Adipocyte (in vitro differentiated cells): ENCODE measurements at regions not wholly inside any gene's neighbourhood (a gene's known extent, or its start where the extent isn't known, plus 50 kb on each side); places are given as distances from the start of the nearest gene placed in this dataset.
A peak's percentile ranks its signal among the peaks of the same experiment; 100 is the strongest.

Experiments
- DNase-seq: peaks from one replicate; pipeline ENCODE4 v3.0.0-alpha.2; 2015; ENCODE audit warnings: low read depth
- H3K27me3 ChIP-seq: replicated peaks from 2 replicates; pipeline ENCODE4 v1.7.0; 2013; ENCODE audit warnings: mild to moderate bottlenecking, low read length, moderate library complexity; ENCODE audit not compliant: control insufficient read depth, insufficient read depth
- H3K36me3 ChIP-seq: 2 replicates; pipeline ENCODE4 v1.7.0; 2013; ENCODE audit warnings: low read length, mild to moderate bottlenecking, moderate library complexity; ENCODE audit not compliant: control insufficient read depth, insufficient read depth, severe bottlenecking
- H3K4me1 ChIP-seq: 2 replicates; pipeline ENCODE4 v1.7.0; 2013; ENCODE audit warnings: mild to moderate bottlenecking, low read length, moderate library complexity; ENCODE audit not compliant: control insufficient read depth, insufficient read depth
- H3K4me3 ChIP-seq: 2 replicates; pipeline ENCODE4 v1.7.0; 2013; ENCODE audit warnings: mild to moderate bottlenecking, low read length, moderate library complexity
- H3K9ac ChIP-seq: 2 replicates; pipeline ENCODE4 v1.7.0; 2013; ENCODE audit warnings: mild to moderate bottlenecking, low read length, moderate library complexity
- H3K9me3 ChIP-seq: 2 replicates; pipeline ENCODE4 v1.7.0; 2013; ENCODE audit warnings: mild to moderate bottlenecking, low read length, moderate library complexity; ENCODE audit not compliant: control insufficient read depth

DNA sequence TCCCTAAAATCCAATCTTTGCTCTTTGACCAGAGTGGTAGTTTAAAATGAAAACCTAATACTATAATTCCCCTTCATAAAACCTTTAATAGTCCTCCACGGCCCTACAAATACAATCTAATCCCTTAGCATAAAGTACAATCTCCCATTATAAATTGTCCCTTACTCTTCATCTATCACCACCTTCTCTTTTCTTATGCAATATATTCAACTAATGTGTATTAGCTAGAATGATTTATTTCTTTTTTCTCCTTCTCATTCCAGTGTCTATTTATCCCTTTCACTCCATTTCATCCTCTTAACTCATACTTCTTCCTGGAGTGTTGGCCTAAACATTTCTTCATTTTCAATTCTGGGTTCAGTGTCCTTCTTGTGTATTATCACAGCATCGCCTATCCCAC, 872.1 kb upstream of the PCDH20 start:
- Histone ChIP-seq H3K36me3 (no peaks in the 10 kb centered on the region), H3K4me1 (no peaks in the 10 kb centered on the region), H3K27me3 (no peaks in the 10 kb centered on the region), H3K9ac (no peak overlapping the region), H3K9me3 (no peaks in the 10 kb centered on the region), H3K4me3 (no peak overlapping the region)
- DNase-seq, result no peak

DNA sequence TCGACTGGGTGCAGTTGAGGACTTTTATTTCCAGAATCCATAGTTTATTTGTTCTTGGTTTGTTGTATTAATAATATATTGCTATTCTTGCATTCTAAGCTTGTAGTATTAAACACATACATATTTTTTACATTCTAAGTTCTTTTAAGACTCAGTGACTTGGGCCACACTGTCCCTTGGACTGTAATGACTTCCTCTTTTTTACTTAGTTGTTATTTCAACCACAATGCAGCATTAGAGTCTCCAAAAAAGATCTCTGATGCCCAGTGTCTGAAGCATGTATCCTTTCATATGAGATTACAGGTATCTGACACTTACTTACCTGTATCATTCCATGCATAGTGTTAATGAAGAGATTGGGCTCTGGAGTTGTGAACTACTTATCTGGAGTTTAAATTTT, 864.9 kb upstream of the PCDH20 start:
- Histone ChIP-seq H3K4me1 (no peaks in the 10 kb centered on the region), H3K36me3 (no peaks in the 10 kb centered on the region), H3K9ac (no peak overlapping the region), H3K27me3 (no peaks in the 10 kb centered on the region), H3K9me3 (no peaks in the 10 kb centered on the region), H3K4me3 (no peak overlapping the region)
- DNase-seq, result no peak

DNA sequence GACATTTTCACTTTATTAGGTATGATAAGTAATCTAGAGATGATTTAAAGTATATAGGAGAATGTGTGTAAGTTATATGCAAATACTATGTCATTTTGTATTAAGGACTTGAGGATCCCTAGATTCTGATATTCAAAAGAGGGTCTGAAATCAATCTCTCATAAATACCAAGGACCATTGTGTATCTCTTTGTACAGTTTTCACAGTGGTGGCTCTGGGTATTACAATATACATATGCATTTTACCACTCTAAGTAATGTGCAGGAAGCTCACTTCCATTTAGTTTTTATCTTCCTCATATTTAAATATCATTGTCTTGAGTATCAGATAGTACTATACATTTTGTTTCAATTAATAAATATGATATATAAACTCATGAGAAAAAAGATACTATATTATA, 862.6 kb upstream of the PCDH20 start:
- Histone ChIP-seq H3K36me3 (no peaks in the 10 kb centered on the region), H3K27me3 (no peaks in the 10 kb centered on the region), H3K9me3 (no peaks in the 10 kb centered on the region), H3K4me3 (no peak overlapping the region), H3K9ac (no peak overlapping the region), H3K4me1 (no peaks in the 10 kb centered on the region)
- DNase-seq, result no peak

GRCh38 chr13:62251734-62252133, 836.1 kb upstream of the PCDH20 start:
- no peaks in the 10 kb centered on the region for H3K36me3 ChIP-seq
- H3K9ac ChIP-seq, result no peak overlapping the region
- no peaks in the 10 kb centered on the region for H3K9me3 ChIP-seq
- no peak for DNase-seq
- no peaks in the 10 kb centered on the region for H3K4me1 ChIP-seq
- H3K27me3 ChIP-seq, result no peaks in the 10 kb centered on the region
- no peak overlapping the region for H3K4me3 ChIP-seq

- H3K9me3 ChIP-seq, result no peaks in the 10 kb centered on the region
- no peaks in the 10 kb centered on the region for H3K36me3 ChIP-seq
- no peaks in the 10 kb centered on the region for H3K27me3 ChIP-seq
- peak; percentile 87 for DNase-seq
- no peaks in the 10 kb centered on the region for H3K4me1 ChIP-seq
- H3K9ac ChIP-seq, result no peak overlapping the region
- no peak overlapping the region for H3K4me3 ChIP-seq
These were observed 835.0 kb upstream of the PCDH20 start for GRCh38 chr13:62250501-62251201.

DNA sequence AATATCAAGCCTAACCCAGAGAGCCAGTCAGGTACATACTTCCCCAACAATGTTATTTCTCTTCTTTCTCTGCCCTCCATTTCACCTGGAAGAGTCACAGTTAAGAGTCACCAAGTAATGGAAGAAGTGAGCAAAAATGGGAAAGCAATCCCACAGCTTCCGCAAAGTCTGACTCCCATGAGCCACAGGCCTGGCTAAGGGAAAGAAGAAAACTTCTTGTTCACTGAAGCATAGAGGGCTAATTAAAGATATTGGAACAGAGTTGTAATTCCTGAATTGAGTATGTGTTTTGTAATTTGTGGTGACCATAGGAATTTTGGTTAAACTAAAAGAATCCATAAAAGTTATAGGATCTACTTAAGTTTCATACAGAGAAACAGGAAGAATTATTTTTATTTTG, 830.9 kb upstream of the PCDH20 start:
- H3K4me1 ChIP-seq, result no peaks in the 10 kb centered on the region
- peak; percentile 84 for DNase-seq
- no peak overlapping the region for H3K9ac ChIP-seq
- H3K27me3 ChIP-seq, result no peaks in the 10 kb centered on the region
- H3K9me3 ChIP-seq, result no peaks in the 10 kb centered on the region
- no peaks in the 10 kb centered on the region for H3K36me3 ChIP-seq
- H3K4me3 ChIP-seq, result no peak overlapping the region

DNA sequence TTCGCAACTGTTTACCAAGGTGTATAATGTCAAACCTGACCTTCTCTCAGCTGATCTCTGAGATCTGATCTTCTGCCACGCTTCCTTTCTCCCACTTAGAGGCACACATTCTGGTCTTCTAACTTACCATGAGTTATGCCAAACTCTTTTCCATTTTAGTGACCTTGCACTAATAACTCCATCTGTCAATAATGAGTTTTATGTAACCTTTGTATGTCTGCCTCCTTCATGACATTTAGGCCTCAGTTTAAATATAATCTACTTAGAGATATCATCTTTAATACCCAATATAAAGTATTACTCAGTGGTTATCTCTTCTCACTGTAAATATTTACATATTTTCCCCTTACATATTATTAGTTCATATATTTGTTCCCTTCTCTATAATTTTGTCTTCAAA, 827.5 kb upstream of the PCDH20 start:
- Histone ChIP-seq H3K27me3 (no peaks in the 10 kb centered on the region), H3K4me1 (no peaks in the 10 kb centered on the region), H3K9me3 (no peaks in the 10 kb centered on the region), H3K36me3 (no peaks in the 10 kb centered on the region), H3K4me3 (no peak overlapping the region), H3K9ac (no peak overlapping the region)
- DNase-seq, result no peak

- Histone ChIP-seq H3K9me3 (no peaks in the 10 kb centered on the region), H3K36me3 (no peaks in the 10 kb centered on the region)
These were observed 819.3 kb upstream of the PCDH20 start for GRCh38 chr13:62234780-62235440.

GRCh38 chr13:62210951-62211350, 795.3 kb upstream of the PCDH20 start:
- H3K36me3 ChIP-seq, result no peaks in the 10 kb centered on the region
- no peaks in the 10 kb centered on the region for H3K27me3 ChIP-seq
- DNase-seq, result no peak
- no peaks in the 10 kb centered on the region for H3K4me1 ChIP-seq
- H3K9ac ChIP-seq, result no peak overlapping the region
- no peaks in the 10 kb centered on the region for H3K9me3 ChIP-seq
- no peak overlapping the region for H3K4me3 ChIP-seq

More at GRCh38 chr13:62234780-62235440, 819.3 kb upstream of the PCDH20 start:
- DNase-seq, result peak; percentile 50
- Histone ChIP-seq H3K4me1 (no peaks in the 10 kb centered on the region), H3K27me3 (no peaks in the 10 kb centered on the region), H3K9ac (no peak overlapping the region), H3K4me3 (no peak overlapping the region)

GRCh38 chr13:62209529-62209928, 793.9 kb upstream of the PCDH20 start:
- H3K36me3 ChIP-seq, result no peaks in the 10 kb centered on the region
- H3K9ac ChIP-seq, result no peak overlapping the region
- peaks cover 6% of the 10 kb centered on the region for H3K9me3 ChIP-seq
- DNase-seq, result no peak
- no peaks in the 10 kb centered on the region for H3K4me1 ChIP-seq
- no peaks in the 10 kb centered on the region for H3K27me3 ChIP-seq
- H3K4me3 ChIP-seq, result no peak overlapping the region

DNA sequence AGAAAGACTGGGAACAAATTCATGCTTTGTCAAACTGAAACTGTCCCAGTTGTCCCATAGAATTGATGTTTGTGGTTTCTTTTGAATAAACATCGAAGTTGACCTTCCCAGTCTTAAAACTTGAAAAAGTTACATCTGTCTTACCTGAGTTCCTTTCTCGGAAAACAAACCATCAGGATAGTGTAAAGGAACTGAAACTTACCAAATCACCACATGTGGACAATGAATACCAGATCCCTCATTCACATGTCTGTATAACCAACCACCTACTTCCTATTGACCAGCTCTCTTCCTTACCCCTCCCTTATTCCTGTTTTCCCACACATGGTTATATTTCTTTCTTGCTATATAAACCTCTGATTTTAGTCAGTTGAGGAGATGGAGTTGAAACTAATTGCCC, 791.7 kb upstream of the PCDH20 start:
- Histone ChIP-seq H3K36me3 (no peaks in the 10 kb centered on the region), H3K4me1 (no peaks in the 10 kb centered on the region), H3K4me3 (no peak overlapping the region), H3K9me3 (peaks cover 6% of the 10 kb centered on the region), H3K9ac (no peak overlapping the region), H3K27me3 (no peaks in the 10 kb centered on the region)
- no peak for DNase-seq

DNA sequence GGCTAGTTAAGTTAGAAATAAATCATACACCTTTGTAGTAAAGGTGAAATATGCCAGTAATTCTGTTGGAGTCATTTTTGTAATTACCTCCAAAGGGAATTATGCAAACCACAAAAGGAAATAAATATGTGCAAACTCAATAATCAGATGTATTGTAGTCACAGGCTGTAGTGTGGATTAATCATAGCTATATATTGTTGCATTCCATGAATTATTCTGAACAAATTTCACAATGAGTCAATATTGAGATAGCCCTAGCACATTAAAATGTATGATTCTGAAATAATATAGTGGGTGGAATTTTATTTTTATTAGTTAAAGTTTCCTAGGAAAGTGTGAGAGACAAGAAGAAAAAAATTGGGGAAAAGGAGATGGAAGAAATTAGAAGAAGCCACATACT, 790.5 kb upstream of the PCDH20 start:
- Histone ChIP-seq H3K4me3 (no peak overlapping the region), H3K4me1 (no peaks in the 10 kb centered on the region), H3K9me3 (peaks cover 6% of the 10 kb centered on the region), H3K36me3 (no peaks in the 10 kb centered on the region), H3K27me3 (no peaks in the 10 kb centered on the region), H3K9ac (no peak overlapping the region)
- no peak for DNase-seq
